ENCODE measurements at regions not wholly inside any gene's neighbourhood (a gene's known extent, or its start where the extent isn't known, plus 50 kb on each side); places are given as distances from the start of the nearest gene placed in this dataset.
A peak's percentile ranks its signal among the peaks of the same experiment; 100 is the strongest.

- Histone ChIP-seq H3K27ac (no peak overlapping the region), H3K4me3 (no peak overlapping the region)
- no peak for DNase-seq (ENCODE audit: low spot score)
- no peak for TF ChIP-seq CTCF (IDR thresholded peaks at IDR 0.05)
These were observed 126.2 kb upstream of the DTNA start for GRCh38 chr18:34583895-34584294.

- no peak for TF ChIP-seq CTCF (IDR thresholded peaks at IDR 0.05)
- no peak overlapping the region for H3K4me3 ChIP-seq
- peak overlapping the region in 1 of 2 donors; percentile 47 for H3K27ac ChIP-seq
- DNase-seq (ENCODE audit: low spot score), result no peak
These were observed 119.6 kb upstream of the DTNA start for GRCh38 chr18:34590503-34590902.

- no peak for TF ChIP-seq CTCF (IDR thresholded peaks at IDR 0.05)
- Histone ChIP-seq H3K4me3 (no peak overlapping the region), H3K27ac (peak overlapping the region; percentile 64 to 84)
- DNase-seq (ENCODE audit: low spot score), result no peak
These were observed 118.1 kb upstream of the DTNA start for GRCh38 chr18:34591920-34592444.

GRCh38 chr18:34592481-34592880, 117.6 kb upstream of the DTNA start:
- TF ChIP-seq CTCF (IDR thresholded peaks at IDR 0.05), result no peak
- no peak for DNase-seq (ENCODE audit: low spot score)
- peak overlapping the region; percentile 68 for H3K4me3 ChIP-seq
- H3K27ac ChIP-seq, result peak overlapping the region; percentile 64 to 84

GRCh38 chr18:34592961-34593382, 117.1 kb upstream of the DTNA start:
- no peak for TF ChIP-seq CTCF (IDR thresholded peaks at IDR 0.05)
- Histone ChIP-seq H3K27ac (peak overlapping the region; percentile 64 to 84), H3K4me3 (peak overlapping the region; percentile 68)
- DNase-seq (ENCODE audit: low spot score), result peak; percentile 85

- no peak for TF ChIP-seq CTCF (IDR thresholded peaks at IDR 0.05)
- H3K27ac ChIP-seq, result peak overlapping the region; percentile 64 to 84
- peak overlapping the region; percentile 68 for H3K4me3 ChIP-seq
- no peak for DNase-seq (ENCODE audit: low spot score)
These were observed 115.8 kb upstream of the DTNA start for GRCh38 chr18:34594266-34594665.

GRCh38 chr18:34595690-34596089, 114.4 kb upstream of the DTNA start:
- DNase-seq (ENCODE audit: low spot score), result no peak
- Histone ChIP-seq H3K27ac (peak overlapping the region; percentile 60 to 64), H3K4me3 (peak overlapping the region; percentile 50)
- TF ChIP-seq CTCF (IDR thresholded peaks at IDR 0.05), result no peak

All from coronary artery (tissue), 2 donors.